ENCODE measurements at regions not wholly inside any gene's neighbourhood (a gene's known extent, or its start where the extent isn't known, plus 50 kb on each side); places are given as distances from the start of the nearest gene placed in this dataset.

DNA sequence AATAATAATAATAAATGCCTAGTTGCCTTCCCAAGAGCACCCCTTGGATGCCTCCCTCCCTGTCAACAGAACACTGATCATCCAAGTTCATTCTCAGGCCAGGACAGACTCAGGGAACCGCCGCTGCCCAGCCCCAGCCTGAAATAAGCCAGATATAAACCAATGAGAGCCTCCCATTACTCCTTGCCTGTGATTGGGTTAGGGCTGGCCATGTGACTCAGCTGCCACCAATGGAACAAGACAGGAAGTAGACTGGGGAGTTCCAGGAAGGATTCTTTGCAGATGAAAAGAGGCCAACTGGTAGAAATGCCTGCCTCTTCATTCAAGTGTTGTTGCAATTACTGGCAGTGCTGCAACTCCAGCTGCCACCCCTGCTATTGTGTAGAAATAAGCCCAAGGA, 146.4 kb upstream of the TIAM1 start:
- peaks cover 5% of the 10 kb centered on the region for H3K4me1 Mint-ChIP-seq
- H3K4me3 Mint-ChIP-seq = no peak overlapping the region
- peaks cover 5% of the 10 kb centered on the region for H3K36me3 Mint-ChIP-seq (ENCODE audit: low read depth)
- TF ChIP-seq, protein P1, sequence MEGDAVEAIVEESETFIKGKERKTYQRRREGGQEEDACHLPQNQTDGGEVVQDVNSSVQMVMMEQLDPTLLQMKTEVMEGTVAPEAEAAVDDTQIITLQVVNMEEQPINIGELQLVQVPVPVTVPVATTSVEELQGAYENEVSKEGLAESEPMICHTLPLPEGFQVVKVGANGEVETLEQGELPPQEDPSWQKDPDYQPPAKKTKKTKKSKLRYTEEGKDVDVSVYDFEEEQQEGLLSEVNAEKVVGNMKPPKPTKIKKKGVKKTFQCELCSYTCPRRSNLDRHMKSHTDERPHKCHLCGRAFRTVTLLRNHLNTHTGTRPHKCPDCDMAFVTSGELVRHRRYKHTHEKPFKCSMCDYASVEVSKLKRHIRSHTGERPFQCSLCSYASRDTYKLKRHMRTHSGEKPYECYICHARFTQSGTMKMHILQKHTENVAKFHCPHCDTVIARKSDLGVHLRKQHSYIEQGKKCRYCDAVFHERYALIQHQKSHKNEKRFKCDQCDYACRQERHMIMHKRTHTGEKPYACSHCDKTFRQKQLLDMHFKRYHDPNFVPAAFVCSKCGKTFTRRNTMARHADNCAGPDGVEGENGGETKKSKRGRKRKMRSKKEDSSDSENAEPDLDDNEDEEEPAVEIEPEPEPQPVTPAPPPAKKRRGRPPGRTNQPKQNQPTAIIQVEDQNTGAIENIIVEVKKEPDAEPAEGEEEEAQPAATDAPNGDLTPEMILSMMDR (conservative IDR thresholded peaks at IDR 0.05) = no peak
- Histone ChIP-seq H3K9me3 (ENCODE audit: control insufficient read depth, low read length) (peaks cover 4% of the 10 kb centered on the region), H3K4me3 (ENCODE audit: low read length) (no peak overlapping the region), H3K27ac (ENCODE audit: low read depth, low read length) (no peak overlapping the region), H3K36me3 (ENCODE audit: control insufficient read depth, insufficient read depth, low read length) (no peaks in the 10 kb centered on the region), H3K27me3 (ENCODE audit: control insufficient read depth, insufficient read depth, low read length, poor library complexity, severe bottlenecking) (no peaks in the 10 kb centered on the region), H3K9ac (ENCODE audit: extremely low read depth, low read length, poor library complexity, severe bottlenecking) (no peak overlapping the region), H3K4me1 (ENCODE audit: control insufficient read depth, insufficient read depth, low read length) (no peaks in the 10 kb centered on the region)
- H3K27ac Mint-ChIP-seq = no peak overlapping the region
- no peak for DNase-seq
- 97% methylated on average over 2 of the region's 2 CpGs; no CpG with 5 or more reads in 1 of the 2 experiments for WGBS, 2 experiments (ENCODE audit: insufficient coverage in 1 of 2, insufficient read length in 1 of 2)
- no peaks in the 10 kb centered on the region for H3K27me3 Mint-ChIP-seq (ENCODE audit: insufficient read depth)
- peaks cover 5% of the 10 kb centered on the region for H3K9me3 Mint-ChIP-seq

DNA sequence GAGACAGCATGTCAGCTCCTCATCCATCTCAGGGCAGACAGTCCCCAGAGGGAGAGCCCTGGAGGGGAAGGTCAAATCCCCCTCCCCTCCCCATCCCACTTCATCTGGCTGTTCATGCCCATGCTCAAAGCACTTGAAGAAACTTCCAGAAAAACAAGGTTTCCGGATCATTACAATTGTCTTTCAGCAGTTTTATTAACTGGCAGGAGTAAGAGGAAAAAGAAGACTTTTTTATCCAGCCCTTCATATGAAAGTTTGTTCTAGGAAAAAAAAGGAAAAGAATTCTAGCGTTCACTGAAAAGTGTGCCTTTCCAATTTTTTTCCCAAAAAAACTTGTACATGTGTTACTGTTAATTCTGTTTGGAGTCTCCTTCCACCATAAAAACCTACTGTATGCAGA, 145.7 kb upstream of the TIAM1 start:
- Histone ChIP-seq H3K4me3 (ENCODE audit: low read length) (no peak overlapping the region), H3K27me3 (ENCODE audit: control insufficient read depth, insufficient read depth, low read length, poor library complexity, severe bottlenecking) (no peaks in the 10 kb centered on the region), H3K9me3 (ENCODE audit: control insufficient read depth, low read length) (peaks cover 8% of the 10 kb centered on the region), H3K27ac (ENCODE audit: low read depth, low read length) (no peak overlapping the region), H3K36me3 (ENCODE audit: control insufficient read depth, insufficient read depth, low read length) (no peaks in the 10 kb centered on the region), H3K9ac (ENCODE audit: extremely low read depth, low read length, poor library complexity, severe bottlenecking) (no peak overlapping the region), H3K4me1 (ENCODE audit: control insufficient read depth, insufficient read depth, low read length) (no peaks in the 10 kb centered on the region)
- WGBS, 2 experiments (ENCODE audit: insufficient coverage in 1 of 2, insufficient read length in 1 of 2) = 80% methylated on average over 2 of the region's 2 CpGs; no CpG with 5 or more reads in 1 of the 2 experiments
- Mint-ChIP-seq H3K27me3 (ENCODE audit: insufficient read depth) (no peaks in the 10 kb centered on the region), H3K36me3 (ENCODE audit: low read depth) (peaks cover 10% of the 10 kb centered on the region), H3K9me3 (peaks cover 12% of the 10 kb centered on the region), H3K4me1 (peaks cover 5% of the 10 kb centered on the region), H3K27ac (no peak overlapping the region), H3K4me3 (no peak overlapping the region)
- TF ChIP-seq, protein P1 (conservative IDR thresholded peaks at IDR 0.05) = no peak
- DNase-seq = no peak

DNA sequence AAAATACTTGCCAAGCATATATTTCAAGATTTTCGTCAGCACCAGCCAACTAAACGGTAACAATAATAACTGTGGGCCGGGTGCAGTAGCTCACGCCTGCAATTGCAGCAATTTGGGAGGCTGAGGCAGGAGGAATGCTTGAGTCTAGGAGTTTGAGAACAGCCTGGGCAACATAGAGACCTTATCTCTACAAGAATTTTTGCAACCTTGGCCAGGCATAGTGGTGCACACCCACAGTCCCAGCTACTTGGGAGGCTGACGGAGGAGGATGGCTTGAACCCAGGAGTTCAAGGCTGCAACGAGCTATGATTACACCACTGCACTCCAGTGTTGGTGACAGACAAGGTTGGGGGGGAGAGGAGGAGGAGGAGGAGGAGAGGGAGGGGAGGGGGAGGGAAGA, 145.0 kb upstream of the TIAM1 start:
- Histone ChIP-seq H3K4me3 (ENCODE audit: low read length) (no peak overlapping the region), H3K9ac (ENCODE audit: extremely low read depth, low read length, poor library complexity, severe bottlenecking) (no peak overlapping the region), H3K9me3 (ENCODE audit: control insufficient read depth, low read length) (peaks cover 8% of the 10 kb centered on the region), H3K4me1 (ENCODE audit: control insufficient read depth, insufficient read depth, low read length) (no peaks in the 10 kb centered on the region), H3K27ac (ENCODE audit: low read depth, low read length) (no peak overlapping the region), H3K27me3 (ENCODE audit: control insufficient read depth, insufficient read depth, low read length, poor library complexity, severe bottlenecking) (no peaks in the 10 kb centered on the region), H3K36me3 (ENCODE audit: control insufficient read depth, insufficient read depth, low read length) (no peaks in the 10 kb centered on the region)
- Mint-ChIP-seq H3K4me3 (no peak overlapping the region), H3K36me3 (ENCODE audit: low read depth) (peaks cover 13% of the 10 kb centered on the region), H3K27me3 (ENCODE audit: insufficient read depth) (no peaks in the 10 kb centered on the region), H3K27ac (no peak overlapping the region), H3K4me1 (peaks cover 5% of the 10 kb centered on the region), H3K9me3 (peaks cover 19% of the 10 kb centered on the region)
- WGBS, 2 experiments (ENCODE audit: insufficient coverage in 1 of 2, insufficient read length in 1 of 2) = 95% methylated on average over 4 to 5 of the region's 6 CpGs
- TF ChIP-seq, protein P1 (conservative IDR thresholded peaks at IDR 0.05) = no peak
- no peak for DNase-seq

Data from endodermal cell (in vitro differentiated cells).